ENCODE measurements at regions not wholly inside any gene's neighbourhood (a gene's known extent, or its start where the extent isn't known, plus 50 kb on each side); places are given as distances from the start of the nearest gene placed in this dataset.

- no peak for TF ChIP-seq REST (IDR thresholded peaks at IDR 0.05; ENCODE audit: insufficient read depth in 1 of 2, low read depth in 2 of 2, low read length in 2 of 2)
- no peak for TF ChIP-seq FOXP2 (optimal IDR thresholded peaks at IDR 0.05; ENCODE audit: borderline replicate concordance, extremely low read depth, extremely low read length, insufficient read depth)
- TF ChIP-seq SIN3A (IDR thresholded peaks at IDR 0.05; ENCODE audit: borderline replicate concordance, insufficient read depth, low read length), result no peak
- no peak for TF ChIP-seq POLR2AphosphoS5 (IDR thresholded peaks at IDR 0.05; ENCODE audit: low read depth, low read length)
- no peak for TF ChIP-seq TAF1 (IDR thresholded peaks at IDR 0.05; ENCODE audit: borderline replicate concordance, insufficient read depth, low read length)
Measured at GRCh38 chr1:5312293-5312674, 657.9 kb downstream of the AJAP1 start.

DNA sequence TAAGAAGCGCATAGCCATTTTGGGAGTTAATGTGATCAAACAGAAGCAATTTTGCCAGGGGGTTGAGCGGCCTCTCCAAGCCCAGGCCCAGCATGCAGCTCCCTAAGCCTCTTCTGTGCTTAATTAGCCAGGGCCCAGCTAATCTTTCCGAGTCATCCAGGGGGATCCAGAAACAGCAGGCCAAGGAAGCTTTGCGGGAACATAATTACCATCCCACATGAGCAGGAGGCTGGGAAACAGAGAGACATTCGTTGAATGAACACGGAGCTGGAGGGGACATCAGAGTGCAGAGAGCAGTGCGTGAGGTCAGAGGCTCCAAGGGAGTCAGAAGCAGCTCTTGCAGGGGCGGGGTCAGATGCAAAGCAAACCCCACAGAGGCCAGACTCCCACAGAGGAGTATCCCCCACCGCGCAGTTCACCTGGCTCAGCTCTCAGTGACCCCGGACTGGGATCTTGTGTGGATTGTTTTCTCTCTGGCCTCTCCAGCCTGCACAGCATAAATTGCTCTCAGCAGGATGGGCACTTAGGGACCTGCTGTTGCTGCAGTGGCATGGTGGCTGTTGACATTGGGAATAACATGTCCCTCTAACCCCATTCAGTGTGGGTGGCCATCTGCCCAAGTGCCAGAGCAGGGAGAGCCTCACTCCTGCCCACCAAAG is 657.4 kb downstream of the AJAP1 start:
- TF ChIP-seq FOXP2 (optimal IDR thresholded peaks at IDR 0.05; ENCODE audit: borderline replicate concordance, extremely low read depth, extremely low read length, insufficient read depth), result no peak
- no peak for TF ChIP-seq SIN3A (IDR thresholded peaks at IDR 0.05; ENCODE audit: borderline replicate concordance, insufficient read depth, low read length)
- no peak for TF ChIP-seq POLR2AphosphoS5 (IDR thresholded peaks at IDR 0.05; ENCODE audit: low read depth, low read length)
- no peak for TF ChIP-seq REST (IDR thresholded peaks at IDR 0.05; ENCODE audit: insufficient read depth in 1 of 2, low read depth in 2 of 2, low read length in 2 of 2)
- TF ChIP-seq TAF1 (IDR thresholded peaks at IDR 0.05; ENCODE audit: borderline replicate concordance, insufficient read depth, low read length), result no peak

DNA sequence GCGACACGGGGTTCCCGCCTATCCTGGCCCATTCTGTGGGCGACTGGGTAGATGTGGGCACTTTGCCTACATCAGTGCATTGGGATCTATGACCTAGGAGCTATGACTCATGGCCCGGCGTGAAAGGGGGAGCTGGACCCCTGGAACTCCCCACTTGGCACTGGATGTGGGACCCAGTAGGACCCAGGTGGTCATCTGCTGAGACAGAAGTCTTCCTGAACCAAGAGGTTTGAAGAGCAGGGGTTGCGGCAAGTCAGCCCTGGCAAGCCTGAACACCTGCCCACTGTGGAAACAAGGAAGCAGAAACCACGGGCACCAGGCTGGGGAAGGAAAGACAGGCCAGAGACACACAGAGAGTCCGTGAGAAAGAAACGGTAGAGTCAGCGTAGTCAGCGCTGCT is 656.7 kb downstream of the AJAP1 start:
- TF ChIP-seq SIN3A (IDR thresholded peaks at IDR 0.05; ENCODE audit: borderline replicate concordance, insufficient read depth, low read length) (no peak), POLR2AphosphoS5 (IDR thresholded peaks at IDR 0.05; ENCODE audit: low read depth, low read length) (no peak), FOXP2 (optimal IDR thresholded peaks at IDR 0.05; ENCODE audit: borderline replicate concordance, extremely low read depth, extremely low read length, insufficient read depth) (no peak), REST (IDR thresholded peaks at IDR 0.05; ENCODE audit: insufficient read depth in 1 of 2, low read depth in 2 of 2, low read length in 2 of 2) (no peak), TAF1 (IDR thresholded peaks at IDR 0.05; ENCODE audit: borderline replicate concordance, insufficient read depth, low read length) (no peak)

GRCh38 chr1:5308249-5308648 is 653.8 kb downstream of the AJAP1 start:
- TF ChIP-seq TAF1 (IDR thresholded peaks at IDR 0.05; ENCODE audit: borderline replicate concordance, insufficient read depth, low read length) (no peak), POLR2AphosphoS5 (IDR thresholded peaks at IDR 0.05; ENCODE audit: low read depth, low read length) (no peak), SIN3A (IDR thresholded peaks at IDR 0.05; ENCODE audit: borderline replicate concordance, insufficient read depth, low read length) (no peak), FOXP2 (optimal IDR thresholded peaks at IDR 0.05; ENCODE audit: borderline replicate concordance, extremely low read depth, extremely low read length, insufficient read depth) (no peak), REST (IDR thresholded peaks at IDR 0.05; ENCODE audit: insufficient read depth in 1 of 2, low read depth in 2 of 2, low read length in 2 of 2) (no peak)

All from PFSK-1 (cell line).